BLaER1 treated with 17β-estradiol and CSF1 and Interleukin-3, amounts not matched to agents 10 nM and 100 nM (cell line): ENCODE measurements at regions not wholly inside any gene's neighbourhood (a gene's known extent, or its start where the extent isn't known, plus 50 kb on each side); places are given as distances from the start of the nearest gene placed in this dataset.

Experiments
- H3K27ac ChIP-seq, 11 experiments: shearing (Covaris generic); formaldehyde crosslinking; 2 replicates each; pipeline ENCODE4 v1.8.1; 2022
- H3K27me3 ChIP-seq, 11 experiments: shearing (Covaris generic); formaldehyde crosslinking; 2 replicates each; pipeline ENCODE4 v1.8.1; 2022
- H3K36me3 ChIP-seq, 11 experiments: shearing (Covaris generic); formaldehyde crosslinking; 2 replicates each; pipeline ENCODE4 v1.8.1; 2022
- H3K4me1 ChIP-seq, 10 experiments: shearing (Covaris generic); formaldehyde crosslinking; 2 replicates each; pipeline ENCODE4 v1.8.1; 2022
- H3K4me2 ChIP-seq, 11 experiments: shearing (Covaris generic); formaldehyde crosslinking; 2 replicates each; pipeline ENCODE4 v1.8.1; 2022
- H3K4me3 ChIP-seq, 10 experiments: shearing (Covaris generic); formaldehyde crosslinking; 2 replicates each; pipeline ENCODE4 v1.8.1; 2022
- H3K9ac ChIP-seq, 11 experiments: shearing (Covaris generic); formaldehyde crosslinking; 2 replicates each; pipeline ENCODE4 v1.8.1; 2022
- H3K9me3 ChIP-seq, 11 experiments: shearing (Covaris generic); formaldehyde crosslinking; replicated peaks in 1 of 11; 2 replicates each; pipeline ENCODE4 v1.8.1; 2022
- H4K20me1 ChIP-seq, 11 experiments: shearing (Covaris generic); formaldehyde crosslinking; 2 replicates each; pipeline ENCODE4 v1.8.1; 2022
- Cebpa-rat ChIP-seq, 11 experiments: shearing (Covaris generic); IDR thresholded peaks; 2 replicates each; pipeline ENCODE4 v1.8.1; 2022

- no peak overlapping the region for H3K27ac ChIP-seq
- no peak for TF ChIP-seq Cebpa-rat (IDR thresholded peaks at IDR 0.05)
- no peaks in the 10 kb centered on the region for H4K20me1 ChIP-seq
- peaks cover 8 to 27% (median 22%) of the 10 kb centered on the region in 10 experiments; a peak in 19 of 20 replicates for H3K4me1 ChIP-seq
- H3K27me3 ChIP-seq: no peaks in the 10 kb centered on the region
- no peak overlapping the region for H3K9ac ChIP-seq
- no peaks in the 10 kb centered on the region for H3K9me3 ChIP-seq
- no peak overlapping the region for H3K4me3 ChIP-seq
- no peak overlapping the region for H3K4me2 ChIP-seq
- H3K36me3 ChIP-seq: no peaks in the 10 kb centered on the region
Observed at GRCh38 chr4:124423160-124423559, 289.4 kb downstream of the ANKRD50 start.

- H3K27ac ChIP-seq: no peak overlapping the region
- no peaks in the 10 kb centered on the region for H4K20me1 ChIP-seq
- H3K9ac ChIP-seq: no peak overlapping the region
- H3K27me3 ChIP-seq: no peaks in the 10 kb centered on the region
- no peak overlapping the region for H3K4me3 ChIP-seq
- no peak for TF ChIP-seq Cebpa-rat (IDR thresholded peaks at IDR 0.05)
- no peak overlapping the region for H3K4me2 ChIP-seq
- H3K36me3 ChIP-seq: no peaks in the 10 kb centered on the region
- H3K9me3 ChIP-seq: no peaks in the 10 kb centered on the region
- H3K4me1 ChIP-seq: peaks cover 23 to 54% (median 39%) of the 10 kb centered on the region in 10 experiments
Observed at GRCh38 chr4:124426279-124426678, 286.3 kb downstream of the ANKRD50 start.

GRCh38 chr4:124427095-124427767 lies 285.3 kb downstream of the ANKRD50 start:
- Histone ChIP-seq H3K27ac (peak overlapping the region in 1 of 11 experiments; percentile 52; a peak in 1 of 22 replicates), H4K20me1 (no peaks in the 10 kb centered on the region), H3K36me3 (no peaks in the 10 kb centered on the region), H3K4me1 (peaks cover 15 to 51% (median 30%) of the 10 kb centered on the region in 10 experiments), H3K9ac (no peak overlapping the region), H3K4me2 (peak overlapping the region in 8 of 11 experiments; percentile 25 to 88 (median 56); a peak in 16 of 22 replicates), H3K9me3 (no peaks in the 10 kb centered on the region), H3K4me3 (no peak overlapping the region), H3K27me3 (no peaks in the 10 kb centered on the region)
- TF ChIP-seq Cebpa-rat (IDR thresholded peaks at IDR 0.05): no peak

GRCh38 chr4:124428648-124429047 lies 283.9 kb downstream of the ANKRD50 start:
- TF ChIP-seq Cebpa-rat (IDR thresholded peaks at IDR 0.05): no peak

GRCh38 chr4:124429746-124430250 lies 282.7 kb downstream of the ANKRD50 start:
- H3K4me2 ChIP-seq: peak overlapping the region; percentile 58 to 88 (median 79)
- peaks cover 15 to 64% (median 38%) of the 10 kb centered on the region in 10 experiments for H3K4me1 ChIP-seq
- peak overlapping the region in 7 of 11 experiments; percentile 9 to 76 (median 67); a peak in 14 of 22 replicates for H3K27ac ChIP-seq
- no peaks in the 10 kb centered on the region for H4K20me1 ChIP-seq
- TF ChIP-seq Cebpa-rat (IDR thresholded peaks at IDR 0.05): no peak
- no peaks in the 10 kb centered on the region for H3K36me3 ChIP-seq
- no peak overlapping the region for H3K9ac ChIP-seq
- peak overlapping the region in 1 of 10 experiments; percentile 40; a peak in 2 of 20 replicates for H3K4me3 ChIP-seq
- H3K27me3 ChIP-seq: no peaks in the 10 kb centered on the region
- no peaks in the 10 kb centered on the region for H3K9me3 ChIP-seq

More at GRCh38 chr4:124428648-124429047, 283.9 kb downstream of the ANKRD50 start:
- Histone ChIP-seq H3K9ac (peak overlapping the region in 1 of 11 experiments; percentile 39; a peak in 2 of 22 replicates), H3K36me3 (no peaks in the 10 kb centered on the region), H3K27me3 (no peaks in the 10 kb centered on the region), H3K27ac (peak overlapping the region in 8 of 11 experiments; percentile 57 to 76 (median 68); a peak in 14 of 22 replicates), H3K4me3 (peak overlapping the region in 1 of 10 experiments; percentile 13; a peak in 3 of 20 replicates), H3K4me1 (peaks cover 15 to 64% (median 38%) of the 10 kb centered on the region in 10 experiments), H4K20me1 (no peaks in the 10 kb centered on the region), H3K9me3 (no peaks in the 10 kb centered on the region), H3K4me2 (peak overlapping the region; percentile 58 to 88 (median 79); a peak in 20 of 22 replicates)

- no peak overlapping the region for H3K4me2 ChIP-seq
- no peaks in the 10 kb centered on the region for H4K20me1 ChIP-seq
- no peaks in the 10 kb centered on the region for H3K36me3 ChIP-seq
- peak overlapping the region in 1 of 11 experiments; percentile 2; a peak in 1 of 22 replicates for H3K27ac ChIP-seq
- no peak for TF ChIP-seq Cebpa-rat (IDR thresholded peaks at IDR 0.05)
- no peak overlapping the region for H3K9ac ChIP-seq
- peaks cover 0 to 3% (median 0%) of the 10 kb centered on the region in 11 experiments; a peak in 1 of 22 replicates for H3K9me3 ChIP-seq
- H3K27me3 ChIP-seq: no peaks in the 10 kb centered on the region
- no peak overlapping the region for H3K4me3 ChIP-seq
- H3K4me1 ChIP-seq: peaks cover 15 to 64% (median 37%) of the 10 kb centered on the region in 10 experiments
Observed at GRCh38 chr4:124431653-124432192, 280.8 kb downstream of the ANKRD50 start.

- H3K9me3 ChIP-seq: peaks cover 0 to 3% (median 0%) of the 10 kb centered on the region in 11 experiments; a peak in 1 of 22 replicates
- peak overlapping the region in 4 of 11 experiments; percentile 30 to 51 (median 46); a peak in 4 of 22 replicates for H3K4me2 ChIP-seq
- no peaks in the 10 kb centered on the region for H3K27me3 ChIP-seq
- H3K4me3 ChIP-seq: no peak overlapping the region
- H3K27ac ChIP-seq: no peak overlapping the region
- no peak overlapping the region for H3K9ac ChIP-seq
- no peaks in the 10 kb centered on the region for H3K36me3 ChIP-seq
- no peaks in the 10 kb centered on the region for H4K20me1 ChIP-seq
- no peak for TF ChIP-seq Cebpa-rat (IDR thresholded peaks at IDR 0.05)
- H3K4me1 ChIP-seq: peaks cover 15 to 58% (median 31%) of the 10 kb centered on the region in 10 experiments
Observed at GRCh38 chr4:124432500-124432899, 280.0 kb downstream of the ANKRD50 start.

- Histone ChIP-seq H3K9ac (no peak overlapping the region), H3K27me3 (no peaks in the 10 kb centered on the region), H3K4me1 (peaks cover 15 to 53% (median 26%) of the 10 kb centered on the region in 10 experiments), H3K27ac (no peak overlapping the region), H3K4me3 (no peak overlapping the region), H3K4me2 (peak overlapping the region in 7 of 11 experiments; percentile 11 to 56 (median 44); a peak in 10 of 22 replicates), H3K9me3 (peaks cover 0 to 3% (median 0%) of the 10 kb centered on the region in 11 experiments; a peak in 1 of 22 replicates), H3K36me3 (no peaks in the 10 kb centered on the region), H4K20me1 (no peaks in the 10 kb centered on the region)
- TF ChIP-seq Cebpa-rat (IDR thresholded peaks at IDR 0.05): no peak
Observed at GRCh38 chr4:124433044-124433443, 279.5 kb downstream of the ANKRD50 start.

- no peaks in the 10 kb centered on the region for H4K20me1 ChIP-seq
- no peak overlapping the region for H3K4me3 ChIP-seq
- no peaks in the 10 kb centered on the region for H3K36me3 ChIP-seq
- H3K9me3 ChIP-seq: peaks cover 0 to 3% (median 0%) of the 10 kb centered on the region in 11 experiments; a peak in 1 of 22 replicates
- H3K27me3 ChIP-seq: no peaks in the 10 kb centered on the region
- peaks cover 15 to 48% (median 23%) of the 10 kb centered on the region in 10 experiments for H3K4me1 ChIP-seq
- TF ChIP-seq Cebpa-rat (IDR thresholded peaks at IDR 0.05): no peak
- H3K4me2 ChIP-seq: peak overlapping the region in 5 of 11 experiments; percentile 30 to 56 (median 47); a peak in 5 of 22 replicates
- no peak overlapping the region for H3K27ac ChIP-seq
- no peak overlapping the region for H3K9ac ChIP-seq
Observed at GRCh38 chr4:124433500-124433899, 279.0 kb downstream of the ANKRD50 start.
